Left colon (tissue), 2 donors: ENCODE measurements at regions not wholly inside any gene's neighbourhood (a gene's known extent, or its start where the extent isn't known, plus 50 kb on each side); places are given as distances from the start of the nearest gene placed in this dataset.

Experiments used
- ATAC-seq: fragments of 200-7000 bp; cut with Tn5 transposase; one replicate; pipeline ENCODE4 v1.9.1; 2020; ENCODE audit warnings: mild to moderate bottlenecking, moderate library complexity
- DNase-seq, 2 donors: peaks; one replicate each; pipeline ENCODE4 v3.0.0-alpha.2; 2020
- intact Hi-C, 2 donors: fragments of 100-400 bp; cut with DNase I in 1 of 2; cut with micrococcal nuclease in 1 of 2; formaldehyde crosslinking; loops; one replicate each; pipeline versions ENCODE4 v1.11.2 to v1.14.0; 2022; cut with DNase I, micrococcal nuclease
- donor health status: DM: no; HTN: no; CAD: no.
- donor health status: DM: yes; HTN: yes; CAD: no.

- DNase-seq (no peak), ATAC-seq (no peak)
- intact Hi-C loops = no loop called here
Measured at GRCh38 chr1:181347495-181348390, 135.6 kb upstream of the CACNA1E start.

GRCh38 chr1:181349512-181349911, 133.8 kb upstream of the CACNA1E start:
- ATAC-seq (no peak), DNase-seq (no peak)
- intact Hi-C loops = no loop called here

- DNase-seq = no peak
- no peak for ATAC-seq
- intact Hi-C loops = no loop called here
Measured at GRCh38 chr1:181350131-181350530, 133.2 kb upstream of the CACNA1E start.

- DNase-seq = no peak
- no peak for ATAC-seq
- intact Hi-C loops = no loop called here
Measured at GRCh38 chr1:181351740-181352139, 131.6 kb upstream of the CACNA1E start.

- ATAC-seq = no peak
- intact Hi-C loops = no loop called here
- DNase-seq = no peak
Measured at GRCh38 chr1:181352695-181353094, 130.6 kb upstream of the CACNA1E start.

GRCh38 chr1:181353526-181353925, 129.8 kb upstream of the CACNA1E start:
- ATAC-seq (no peak), DNase-seq (no peak)
- intact Hi-C loops = no loop called here

GRCh38 chr1:181354865-181355264, 128.5 kb upstream of the CACNA1E start:
- ATAC-seq (no peak), DNase-seq (no peak)
- intact Hi-C loops = no loop called here

GRCh38 chr1:181356505-181357340, 126.6 kb upstream of the CACNA1E start:
- intact Hi-C loops = no loop called here
- no peak for ATAC-seq

GRCh38 chr1:181359012-181359411, 124.3 kb upstream of the CACNA1E start:
- intact Hi-C loops = no loop called here
- DNase-seq (no peak), ATAC-seq (no peak)

More at GRCh38 chr1:181356505-181357340, 126.6 kb upstream of the CACNA1E start:
- no peak for DNase-seq

GRCh38 chr1:181364801-181365200, 118.5 kb upstream of the CACNA1E start:
- ATAC-seq = no peak
- intact Hi-C loops = no loop called here
- DNase-seq = no peak

- DNase-seq = no peak
- no peak for ATAC-seq
- intact Hi-C loops = no loop called here
Measured at GRCh38 chr1:181366910-181367309, 116.4 kb upstream of the CACNA1E start.

GRCh38 chr1:181369416-181369815, 113.9 kb upstream of the CACNA1E start:
- intact Hi-C loops = no loop called here
- ATAC-seq (no peak), DNase-seq (no peak)

- DNase-seq = no peak
- ATAC-seq = no peak
- intact Hi-C loops = no loop called here
Measured at GRCh38 chr1:181383695-181384094, 99.6 kb upstream of the CACNA1E start.

- ATAC-seq (no peak), DNase-seq (no peak)
- intact Hi-C loops = no loop called here
Measured at GRCh38 chr1:181386340-181386739, 97.0 kb upstream of the CACNA1E start.

- no peak for DNase-seq
- ATAC-seq = no peak
- intact Hi-C loops = no loop called here
Measured at GRCh38 chr1:181386951-181387350, 96.4 kb upstream of the CACNA1E start.

GRCh38 chr1:181387702-181388101, 95.6 kb upstream of the CACNA1E start:
- ATAC-seq = no peak
- no peak for DNase-seq
- intact Hi-C loops = no loop called here

GRCh38 chr1:181390410-181391077, 92.8 kb upstream of the CACNA1E start:
- intact Hi-C loops = no loop called here
- DNase-seq = peak in 1 of 2 donors; percentile 38
- ATAC-seq = peak; percentile 78

- intact Hi-C loops = no loop called here
- no peak for DNase-seq
- ATAC-seq = no peak
Measured at GRCh38 chr1:181391301-181391900, 91.9 kb upstream of the CACNA1E start.

GRCh38 chr1:181392133-181392532, 91.2 kb upstream of the CACNA1E start:
- ATAC-seq = no peak
- intact Hi-C loops = no loop called here
- DNase-seq = no peak
